Endothelial cell of umbilical vein (primary cell): ENCODE measurements at regions not wholly inside any gene's neighbourhood (a gene's known extent, or its start where the extent isn't known, plus 50 kb on each side); places are given as distances from the start of the nearest gene placed in this dataset.

Experiments used
- BruUV-seq: library from RNA; stranded (reverse); fragments of 400-500 nt; replicated peaks from 2 replicates; lab custom pipeline; 2021; lab: Mats Ljungman, UMichigan
- CTCF ChIA-PET: fragments of 300-600, 350-600 bp; sonication (Branson Sonifier 250); formaldehyde crosslinking; loops from one replicate; lab custom pipeline; 2021; ENCODE audit warnings: antibody characterized with exemption, inconsistent platforms; lab: Charles Lee
- POLR2A ChIA-PET: fragments of 300-600, 350-600 bp; sonication (Branson Sonifier 250); formaldehyde crosslinking; loops from one replicate; lab custom pipeline; 2021; ENCODE audit warnings: antibody characterized with exemption, inconsistent platforms; lab: Charles Lee
- DNase-seq: peaks from one replicate; pipeline ENCODE4 v3.0.0-alpha.2; 2011; ENCODE audit warnings: low read depth, low spot score
- FAIRE-seq: peaks from 2 replicates; lab custom pipeline; 2011; peaks lifted over from hg19 to GRCh38; lab: Jason Lieb, UNC
- H2AFZ ChIP-seq: 2 replicates; pipeline ENCODE4 v1.6.0; 2012; ENCODE audit warnings: low read depth, low read length, control low read depth, inconsistent platforms
- H3K27ac ChIP-seq: 2 replicates; pipeline ENCODE4 v1.5.1; 2011; ENCODE audit warnings: low read depth, mild to moderate bottlenecking, control low read depth, low read length, moderate library complexity; ENCODE audit not compliant: insufficient read depth
- H3K27me3 ChIP-seq, 2 experiments: 2 replicates each; pipeline versions ENCODE4 v1.6.0 to v1.6.1; 2011; ENCODE audit warnings: low read length in 2 of 2, mixed read lengths in 1 of 2; ENCODE audit not compliant: control insufficient read depth in 2 of 2, insufficient read depth in 2 of 2
- H3K36me3 ChIP-seq, 2 experiments: 2 replicates in 1 of 2; 3 replicates in 1 of 2; pipeline ENCODE4 v1.5.1; 2011; ENCODE audit warnings: low read length in 2 of 2, mild to moderate bottlenecking in 1 of 2, moderate library complexity in 1 of 2; ENCODE audit not compliant: control insufficient read depth in 2 of 2, insufficient read depth in 2 of 2; ENCODE audit errors: extremely low read depth in 1 of 2
- H3K4me1 ChIP-seq: 3 replicates; pipeline ENCODE4 v1.5.1; 2011; ENCODE audit warnings: mild to moderate bottlenecking, low read length; ENCODE audit not compliant: control insufficient read depth, insufficient read depth; ENCODE audit errors: extremely low read depth
- H3K4me2 ChIP-seq: 2 replicates; pipeline ENCODE4 v1.6.1; 2011; ENCODE audit warnings: low read length, control low read depth, mixed read lengths; ENCODE audit not compliant: insufficient read depth
- H3K4me3 ChIP-seq, 3 experiments: fragments of 200-600 bp in 1 of 3; sonication (generic), shearing (Covaris generic) in 1 of 3; replicated peaks in 1 of 3; 2 replicates each; pipeline ENCODE4 v1.5.1; 2011 to 2016; ENCODE audit warnings: control low read depth in 3 of 3, low read length in 3 of 3, mild to moderate bottlenecking in 2 of 3, inconsistent platforms in 1 of 3, low read depth in 1 of 3, moderate library complexity in 1 of 3; ENCODE audit not compliant: insufficient read depth in 1 of 3
- H3K79me2 ChIP-seq: 2 replicates; pipeline ENCODE4 v1.6.0; 2012; ENCODE audit warnings: low read length, inconsistent platforms; ENCODE audit not compliant: control insufficient read depth, insufficient read depth
- H3K9ac ChIP-seq: replicated peaks from 2 replicates; pipeline ENCODE3; 2011; ENCODE audit warnings: low read length, control low read depth; ENCODE audit not compliant: insufficient read depth; ENCODE audit errors: extremely low read depth
- H3K9me1 ChIP-seq: replicated peaks from 3 replicates; pipeline ENCODE4 v1.6.0; 2011; ENCODE audit warnings: mild to moderate bottlenecking, low read length; ENCODE audit not compliant: control insufficient read depth, insufficient read depth; ENCODE audit errors: extremely low read depth
- H3K9me3 ChIP-seq: replicated peaks from 2 replicates; pipeline ENCODE4 v1.5.1; 2012; ENCODE audit warnings: low read length, inconsistent platforms; ENCODE audit not compliant: control insufficient read depth, insufficient read depth
- H4K20me1 ChIP-seq: replicated peaks from 2 replicates; pipeline ENCODE3; 2011; ENCODE audit warnings: mild to moderate bottlenecking, low read length; ENCODE audit not compliant: control insufficient read depth, insufficient read depth; ENCODE audit errors: extremely low read depth
- FOS ChIP-seq: IDR thresholded peaks from 2 replicates; pipeline ENCODE4 v1.6.1; 2011; ENCODE audit warnings: mild to moderate bottlenecking, low read length, moderate library complexity, borderline replicate concordance; ENCODE audit not compliant: insufficient read depth
- GATA2 ChIP-seq: IDR thresholded peaks from 2 replicates; pipeline ENCODE4 v1.7.0; 2011; ENCODE audit warnings: low read depth, mild to moderate bottlenecking, moderate library complexity, mixed read lengths, low read length; ENCODE audit not compliant: insufficient read length, insufficient read depth
- JUN ChIP-seq: IDR thresholded peaks from 2 replicates; pipeline ENCODE4 v1.6.1; 2011; ENCODE audit warnings: borderline replicate concordance, low read depth; ENCODE audit not compliant: insufficient read length, insufficient read depth
- POLR2A ChIP-seq: IDR thresholded peaks from 2 replicates; pipeline ENCODE4 v1.6.1; 2012; ENCODE audit warnings: low read depth, mild to moderate bottlenecking, control low read depth, low read length
- dilution Hi-C: fragments of 300-500 bp; cut with MboI; formaldehyde crosslinking; loops from one replicate; pipeline ENCODE4 v1.15.0; 2019; ENCODE audit warnings: low sequenced_read_pairs; ENCODE audit not compliant: extremely low pct_ligation_motif_present
- intact Hi-C: fragments of 100-400 bp; cut with micrococcal nuclease; formaldehyde crosslinking; loops from one replicate; pipeline ENCODE4 v1.10.0; 2022
- TF ChIP-seq, protein P1 (sequence below): IDR thresholded peaks from 2 replicates; pipeline ENCODE4 v1.6.1; 2011; ENCODE audit not compliant: insufficient read depth, insufficient read length

GRCh38 chr1:228992907-228993535 lies 257.7 kb downstream of the RHOU start:
- TF ChIP-seq POLR2A (no peak), JUN (no peak)
- intact Hi-C loops, result no loop called here
- H3K9me1 ChIP-seq, result no peaks in the 10 kb centered on the region
- no peak overlapping the region for H3K4me3 ChIP-seq
- DNase-seq, result no peak
- no peak overlapping the region for H3K4me2 ChIP-seq
- no peaks in the 10 kb centered on the region for H4K20me1 ChIP-seq
- H3K27me3 ChIP-seq, result peaks cover 0 to 3% of the 10 kb centered on the region in 2 experiments
- no peaks in the 10 kb centered on the region for H3K79me2 ChIP-seq
- H3K9ac ChIP-seq, result no peak overlapping the region
- H2AFZ ChIP-seq, result no peak overlapping the region
- ChIA-PET CTCF (no interaction called here), POLR2A (no interaction called here)
- no peaks in the 10 kb centered on the region for H3K4me1 ChIP-seq
- H3K36me3 ChIP-seq, result no peaks in the 10 kb centered on the region
- no peak for FAIRE-seq
- dilution Hi-C loops, result no loop called here
- H3K27ac ChIP-seq, result no peak overlapping the region
- H3K9me3 ChIP-seq, result no peaks in the 10 kb centered on the region
- no TSS peak for BruUV-seq

DNA sequence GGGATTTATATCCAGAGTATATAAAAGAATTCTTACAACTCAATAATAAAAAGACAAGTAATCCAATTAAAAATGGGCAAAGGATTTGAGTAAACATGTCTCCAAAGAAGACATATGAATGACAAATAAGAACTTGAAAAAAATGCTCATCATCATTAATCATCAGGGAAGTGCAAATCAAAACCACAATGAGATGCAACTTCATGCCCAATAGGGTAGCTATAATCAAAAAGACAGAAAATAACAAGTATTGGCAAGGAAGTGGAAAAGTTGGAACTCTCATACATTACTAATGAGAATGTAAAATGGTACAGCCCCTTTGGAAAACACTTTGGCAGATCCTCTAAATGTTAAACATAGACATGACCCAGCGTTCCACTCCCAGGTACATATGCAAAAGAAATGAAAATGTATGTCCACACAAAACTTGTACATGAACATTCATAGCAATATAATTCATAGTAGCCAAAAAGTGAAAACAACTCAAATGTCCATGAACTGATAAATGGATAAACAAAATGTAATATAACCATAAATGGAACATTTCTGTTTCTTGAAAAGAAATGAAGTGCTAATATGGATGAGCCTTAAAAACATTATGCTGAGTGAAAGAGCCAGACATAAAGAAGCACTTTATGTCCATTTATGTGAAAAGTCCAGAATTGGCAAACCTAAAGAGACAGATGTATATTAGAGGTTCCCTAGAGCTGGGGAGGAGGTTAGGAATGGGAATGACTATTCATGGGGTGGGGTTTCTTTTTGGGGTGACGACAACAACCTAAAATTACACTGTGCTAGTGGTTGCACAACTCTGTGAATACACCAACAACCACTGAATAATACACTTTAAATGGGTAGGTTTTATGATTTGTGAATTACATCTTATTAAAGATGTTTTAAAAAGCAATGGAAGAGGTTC lies 259.7 kb downstream of the RHOU start:
- no TSS peak for BruUV-seq
- no peaks in the 10 kb centered on the region for H3K4me1 ChIP-seq
- H3K9ac ChIP-seq, result no peak overlapping the region
- TF ChIP-seq, protein P1, sequence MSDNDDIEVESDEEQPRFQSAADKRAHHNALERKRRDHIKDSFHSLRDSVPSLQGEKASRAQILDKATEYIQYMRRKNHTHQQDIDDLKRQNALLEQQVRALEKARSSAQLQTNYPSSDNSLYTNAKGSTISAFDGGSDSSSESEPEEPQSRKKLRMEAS, result no peak
- no peak for TF ChIP-seq JUN
- TF ChIP-seq FOS, result no peak
- TF ChIP-seq GATA2, result no peak
- H3K27me3 ChIP-seq, result peaks cover 0 to 3% of the 10 kb centered on the region in 2 experiments
- ChIA-PET CTCF (no interaction called here), POLR2A (no interaction called here)
- H3K79me2 ChIP-seq, result no peaks in the 10 kb centered on the region
- no peak for FAIRE-seq
- no peak overlapping the region for H3K4me3 ChIP-seq
- H2AFZ ChIP-seq, result no peak overlapping the region
- no peaks in the 10 kb centered on the region for H3K9me3 ChIP-seq
- dilution Hi-C loops (no loop called here), intact Hi-C loops (no loop called here)
- H3K27ac ChIP-seq, result no peak overlapping the region
- DNase-seq, result no peak
- H3K9me1 ChIP-seq, result no peaks in the 10 kb centered on the region
- H4K20me1 ChIP-seq, result no peaks in the 10 kb centered on the region
- H3K36me3 ChIP-seq, result no peaks in the 10 kb centered on the region
- no peak overlapping the region for H3K4me2 ChIP-seq
